Uterus (tissue), 3 donors: ENCODE measurements at regions not wholly inside any gene's neighbourhood (a gene's known extent, or its start where the extent isn't known, plus 50 kb on each side); places are given as distances from the start of the nearest gene placed in this dataset.

Experiments used
- DNase-seq, 2 donors: peaks; one replicate each; pipeline ENCODE4 v3.0.0-alpha.2; 2019 to 2020
- H3K27ac ChIP-seq, 2 donors: fragments of 200-600 bp; sonication (generic); 1 replicate in 1 of 2; 2 replicates in 1 of 2; pipeline ENCODE4 v1.5.1; 2016 to 2018
- H3K27me3 ChIP-seq, 2 donors: fragments of 200-600 bp; sonication (generic); one replicate each; pipeline ENCODE4 v1.5.1; 2018 to 2019; ENCODE audit warnings: control low read depth in 1 of 2
- H3K36me3 ChIP-seq, 2 donors: fragments of 200-600 bp; sonication (generic); one replicate each; pipeline ENCODE4 v1.5.1; 2019; ENCODE audit warnings: control low read depth in 1 of 2
- H3K4me1 ChIP-seq, 2 donors: fragments of 200-600 bp; sonication (generic); one replicate each; pipeline ENCODE4 v1.5.1; 2018 to 2019; ENCODE audit warnings: control low read depth in 1 of 2
- H3K4me3 ChIP-seq, 2 donors: fragments of 200-600 bp; sonication (generic); 1 replicate in 1 of 2; 2 replicates in 1 of 2; pipeline ENCODE4 v1.5.1; 2018 to 2019; ENCODE audit warnings: mild to moderate bottlenecking in 1 of 2
- H3K9me3 ChIP-seq, 2 donors: fragments of 200-600 bp; sonication (generic); one replicate each; pipeline ENCODE4 v1.5.1; 2019; ENCODE audit warnings: control low read depth in 1 of 2
- POLR2A ChIP-seq, 2 donors: fragments of 450-650 bp; IDR thresholded peaks; one replicate each; pipeline ENCODE4 v1.6.1; 2016; ENCODE audit warnings: antibody characterized with exemption in 2 of 2, mild to moderate bottlenecking in 1 of 2, moderate library complexity in 1 of 2
- intact Hi-C: fragments of 100-400 bp; cut with DNase I; formaldehyde crosslinking; loops from one replicate; pipeline ENCODE4 v1.15.1; 2023; ENCODE audit warnings: low total_unique reads
- TF ChIP-seq, protein P1 (sequence below), 4 experiments: fragments of 200-600 bp in 2 of 4; fragments of 450-650 bp in 2 of 4; sonication (generic) in 2 of 4; IDR thresholded peaks; one replicate each; pipeline ENCODE4 v1.5.1; 2016 to 2019; ENCODE audit warnings: antibody characterized with exemption in 4 of 4, mild to moderate bottlenecking in 2 of 4, moderate library complexity in 1 of 4
- donor health status: DM: yes; HTN: yes; CAD: no.

DNA sequence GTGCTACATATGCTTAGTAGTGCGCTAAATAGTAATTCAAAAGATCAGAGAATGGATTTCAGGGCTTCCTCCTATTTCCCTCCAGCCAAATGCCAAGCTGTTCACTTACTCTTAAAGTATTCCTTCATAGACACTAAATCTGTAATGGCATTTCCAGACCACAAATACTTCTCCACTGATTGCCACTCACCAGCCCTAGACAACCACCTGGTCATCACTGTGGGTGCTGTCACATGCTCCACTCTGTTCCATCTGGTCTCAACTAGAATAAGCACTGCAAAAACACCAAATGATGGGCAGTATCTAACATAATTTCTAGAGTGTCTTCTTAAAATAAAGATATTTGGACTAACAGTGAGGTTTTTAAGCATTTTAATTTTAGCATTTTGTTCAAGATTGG is 341.3 kb downstream of the AASDHPPT start:
- no peaks in the 10 kb centered on the region for H3K36me3 ChIP-seq
- no peaks in the 10 kb centered on the region for H3K4me1 ChIP-seq
- no peak overlapping the region for H3K4me3 ChIP-seq
- intact Hi-C loops = no loop called here
- TF ChIP-seq, protein P1, sequence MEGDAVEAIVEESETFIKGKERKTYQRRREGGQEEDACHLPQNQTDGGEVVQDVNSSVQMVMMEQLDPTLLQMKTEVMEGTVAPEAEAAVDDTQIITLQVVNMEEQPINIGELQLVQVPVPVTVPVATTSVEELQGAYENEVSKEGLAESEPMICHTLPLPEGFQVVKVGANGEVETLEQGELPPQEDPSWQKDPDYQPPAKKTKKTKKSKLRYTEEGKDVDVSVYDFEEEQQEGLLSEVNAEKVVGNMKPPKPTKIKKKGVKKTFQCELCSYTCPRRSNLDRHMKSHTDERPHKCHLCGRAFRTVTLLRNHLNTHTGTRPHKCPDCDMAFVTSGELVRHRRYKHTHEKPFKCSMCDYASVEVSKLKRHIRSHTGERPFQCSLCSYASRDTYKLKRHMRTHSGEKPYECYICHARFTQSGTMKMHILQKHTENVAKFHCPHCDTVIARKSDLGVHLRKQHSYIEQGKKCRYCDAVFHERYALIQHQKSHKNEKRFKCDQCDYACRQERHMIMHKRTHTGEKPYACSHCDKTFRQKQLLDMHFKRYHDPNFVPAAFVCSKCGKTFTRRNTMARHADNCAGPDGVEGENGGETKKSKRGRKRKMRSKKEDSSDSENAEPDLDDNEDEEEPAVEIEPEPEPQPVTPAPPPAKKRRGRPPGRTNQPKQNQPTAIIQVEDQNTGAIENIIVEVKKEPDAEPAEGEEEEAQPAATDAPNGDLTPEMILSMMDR (IDR thresholded peaks at IDR 0.05) = no peak
- TF ChIP-seq POLR2A (IDR thresholded peaks at IDR 0.05) = no peak
- no peak for DNase-seq
- no peaks in the 10 kb centered on the region for H3K27me3 ChIP-seq
- no peak overlapping the region for H3K27ac ChIP-seq
- H3K9me3 ChIP-seq = no peaks in the 10 kb centered on the region

- intact Hi-C loops = no loop called here
- Histone ChIP-seq H3K27ac (no peak overlapping the region), H3K27me3 (no peaks in the 10 kb centered on the region), H3K4me3 (no peak overlapping the region), H3K36me3 (no peaks in the 10 kb centered on the region), H3K4me1 (no peaks in the 10 kb centered on the region), H3K9me3 (no peaks in the 10 kb centered on the region)
- no peak for DNase-seq
- no peak for TF ChIP-seq POLR2A (IDR thresholded peaks at IDR 0.05)
- TF ChIP-seq, protein P1 (IDR thresholded peaks at IDR 0.05) = no peak
These were observed 342.7 kb downstream of the AASDHPPT start for GRCh38 chr11:106420048-106420665.

- H3K36me3 ChIP-seq = no peaks in the 10 kb centered on the region
- no peak for TF ChIP-seq POLR2A (IDR thresholded peaks at IDR 0.05)
- TF ChIP-seq, protein P1 (IDR thresholded peaks at IDR 0.05) = no peak
- DNase-seq = no peak
- H3K27ac ChIP-seq = no peak overlapping the region
- intact Hi-C loops = no loop called here
- no peaks in the 10 kb centered on the region for H3K27me3 ChIP-seq
- no peaks in the 10 kb centered on the region for H3K9me3 ChIP-seq
- no peak overlapping the region for H3K4me3 ChIP-seq
- H3K4me1 ChIP-seq = no peaks in the 10 kb centered on the region
These were observed 343.2 kb downstream of the AASDHPPT start for GRCh38 chr11:106420686-106421085.

GRCh38 chr11:106421676-106422292 is 344.3 kb downstream of the AASDHPPT start:
- Histone ChIP-seq H3K4me1 (no peaks in the 10 kb centered on the region), H3K27ac (no peak overlapping the region), H3K9me3 (no peaks in the 10 kb centered on the region), H3K27me3 (no peaks in the 10 kb centered on the region), H3K36me3 (no peaks in the 10 kb centered on the region), H3K4me3 (no peak overlapping the region)
- intact Hi-C loops = no loop called here
- no peak for DNase-seq
- TF ChIP-seq, protein P1 (IDR thresholded peaks at IDR 0.05) = no peak
- no peak for TF ChIP-seq POLR2A (IDR thresholded peaks at IDR 0.05)

- Histone ChIP-seq H3K4me3 (no peak overlapping the region), H3K4me1 (no peaks in the 10 kb centered on the region), H3K36me3 (no peaks in the 10 kb centered on the region), H3K9me3 (no peaks in the 10 kb centered on the region), H3K27me3 (no peaks in the 10 kb centered on the region), H3K27ac (no peak overlapping the region)
- no peak for TF ChIP-seq POLR2A (IDR thresholded peaks at IDR 0.05)
- TF ChIP-seq, protein P1 (IDR thresholded peaks at IDR 0.05) = no peak
- intact Hi-C loops = no loop called here
- DNase-seq = no peak
These were observed 345.1 kb downstream of the AASDHPPT start for GRCh38 chr11:106422583-106422982.
